Activated naive CD8-positive, alpha-beta T cell treated with anti-CD3 and anti-CD28 coated beads for 36 hours (primary cell): ENCODE measurements at regions not wholly inside any gene's neighbourhood (a gene's known extent, or its start where the extent isn't known, plus 50 kb on each side); places are given as distances from the start of the nearest gene placed in this dataset.

ENCODE experiments used
- DNase-seq: peaks from one replicate; pipeline ENCODE4 v3.0.0; 2021
- H3K27ac Mint-ChIP-seq: one replicate; pipeline ENCODE4 v1.8.0; 2022; ENCODE audit warnings: mild to moderate bottlenecking, moderate library complexity, mixed read lengths
- H3K27me3 Mint-ChIP-seq: one replicate; pipeline ENCODE4 v1.8.0; 2022; ENCODE audit warnings: mild to moderate bottlenecking, mixed read lengths
- H3K36me3 Mint-ChIP-seq: one replicate; pipeline ENCODE4 v1.8.0; 2021; ENCODE audit warnings: mild to moderate bottlenecking, mixed read lengths
- H3K4me1 Mint-ChIP-seq: one replicate; pipeline ENCODE4 v1.8.0; 2021; ENCODE audit warnings: mixed read lengths
- H3K4me3 Mint-ChIP-seq: one replicate; pipeline ENCODE4 v1.8.0; 2022; ENCODE audit warnings: mild to moderate bottlenecking, moderate library complexity, mixed read lengths
- H3K9me3 Mint-ChIP-seq: one replicate; pipeline ENCODE4 v1.8.0; 2022; ENCODE audit warnings: mixed read lengths

DNA sequence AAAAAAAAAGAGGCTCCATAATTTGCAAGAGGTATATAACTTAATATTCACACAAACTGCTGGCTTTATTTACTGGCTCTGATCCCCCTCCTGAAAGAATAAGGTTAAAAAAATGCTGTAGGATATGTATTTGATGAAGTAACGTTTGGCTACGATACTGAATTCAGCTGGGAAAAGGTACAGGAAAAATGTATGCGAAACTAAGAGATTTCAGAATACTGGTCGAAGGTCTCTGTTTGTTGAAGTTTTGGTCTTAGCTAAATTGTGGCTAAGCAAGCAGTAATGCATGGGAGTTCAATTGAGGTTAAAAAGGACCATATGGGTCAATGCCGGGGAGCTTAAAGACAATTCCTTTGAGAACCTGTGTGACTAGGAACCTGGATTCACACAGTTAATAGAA lies 355.5 kb upstream of the NCAM2 start:
- H3K27me3 Mint-ChIP-seq, result no peaks in the 10 kb centered on the region
- DNase-seq, result no peak
- no peak overlapping the region for H3K4me3 Mint-ChIP-seq
- H3K9me3 Mint-ChIP-seq, result peaks cover 12% of the 10 kb centered on the region
- H3K27ac Mint-ChIP-seq, result no peak overlapping the region
- no peaks in the 10 kb centered on the region for H3K4me1 Mint-ChIP-seq
- no peaks in the 10 kb centered on the region for H3K36me3 Mint-ChIP-seq

DNA sequence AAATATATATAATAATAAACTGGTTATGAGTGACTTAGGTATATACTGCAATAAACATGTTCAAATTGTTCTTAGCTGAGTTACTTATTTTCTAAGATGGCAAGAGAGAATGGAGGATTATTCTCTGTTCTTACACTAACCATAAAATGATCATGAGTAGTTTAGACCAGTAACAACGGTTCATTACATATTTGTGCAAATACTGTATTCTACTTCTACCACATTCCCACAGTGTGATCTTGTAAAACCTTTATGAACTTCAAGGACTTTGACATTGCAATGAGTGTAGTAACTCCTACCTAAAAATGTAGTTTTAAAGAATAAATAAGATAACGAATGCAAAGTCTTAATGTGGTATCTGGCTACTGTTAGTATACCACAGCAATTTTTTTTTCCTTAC lies 353.7 kb upstream of the NCAM2 start:
- no peaks in the 10 kb centered on the region for H3K36me3 Mint-ChIP-seq
- no peak overlapping the region for H3K27ac Mint-ChIP-seq
- H3K4me1 Mint-ChIP-seq, result no peaks in the 10 kb centered on the region
- H3K4me3 Mint-ChIP-seq, result no peak overlapping the region
- H3K27me3 Mint-ChIP-seq, result no peaks in the 10 kb centered on the region
- no peak for DNase-seq
- H3K9me3 Mint-ChIP-seq, result peaks cover 14% of the 10 kb centered on the region

DNA sequence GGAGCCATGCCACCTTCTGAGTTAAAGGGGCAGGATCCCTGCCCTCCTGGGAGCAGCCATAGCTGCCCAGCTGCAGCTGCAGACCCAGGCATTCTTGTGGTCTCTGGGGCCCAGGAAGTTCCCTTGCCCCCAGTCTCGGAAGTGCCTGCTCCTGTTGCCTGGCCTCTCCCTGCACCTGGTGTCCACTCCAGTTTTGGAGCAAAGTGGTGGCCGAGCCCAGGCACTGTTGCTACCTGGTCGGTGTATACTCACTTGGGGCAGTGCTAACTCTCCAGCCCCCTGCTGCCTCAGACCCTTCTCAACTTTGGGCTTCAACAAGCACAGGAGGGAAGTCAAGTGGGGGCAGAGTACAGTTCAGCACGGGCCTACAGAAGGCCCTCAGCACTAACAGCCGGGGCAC lies 352.9 kb upstream of the NCAM2 start:
- no peak for DNase-seq
- no peak overlapping the region for H3K27ac Mint-ChIP-seq

DNA sequence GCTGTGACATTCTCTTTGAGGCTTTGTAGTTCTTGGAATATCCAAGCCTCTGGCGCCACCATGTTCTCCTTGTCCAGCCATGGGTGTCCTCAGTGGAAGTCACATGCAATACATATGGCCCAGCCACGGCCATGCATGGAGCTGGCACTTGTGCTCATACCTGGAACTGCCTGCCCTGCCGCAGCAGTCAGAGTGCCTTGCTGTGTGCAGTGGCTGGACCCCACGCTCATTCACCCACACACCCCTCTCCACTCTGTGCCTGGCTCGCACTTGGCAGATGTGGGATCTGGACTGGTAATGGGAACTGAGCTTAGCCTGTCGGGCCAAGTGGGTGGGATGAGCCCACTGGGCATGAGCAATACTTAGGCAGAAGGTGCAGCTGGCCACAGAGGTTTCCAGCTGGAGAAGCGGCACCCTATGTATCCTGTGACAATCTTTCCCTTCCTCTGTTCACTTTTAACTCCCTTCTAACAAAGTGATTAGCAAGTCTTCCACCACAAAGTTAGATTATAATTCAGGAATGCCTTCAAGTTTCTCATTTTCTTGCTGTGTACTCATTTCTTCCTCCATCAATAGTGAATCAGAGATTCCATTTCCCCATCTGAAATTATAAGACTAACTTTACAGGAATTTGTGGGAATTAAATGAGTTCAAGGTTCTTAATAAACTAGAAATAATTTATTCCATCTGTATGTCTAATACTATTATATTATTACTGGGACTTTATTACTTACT lies 351.6 kb upstream of the NCAM2 start:
- no peak overlapping the region for H3K27ac Mint-ChIP-seq
- no peak overlapping the region for H3K4me3 Mint-ChIP-seq
- H3K9me3 Mint-ChIP-seq, result peaks cover 16% of the 10 kb centered on the region
- no peak for DNase-seq
- H3K27me3 Mint-ChIP-seq, result no peaks in the 10 kb centered on the region
- H3K4me1 Mint-ChIP-seq, result no peaks in the 10 kb centered on the region
- no peaks in the 10 kb centered on the region for H3K36me3 Mint-ChIP-seq

More for the DNA sequence above, 352.9 kb upstream of the NCAM2 start:
- Mint-ChIP-seq H3K4me3 (no peak overlapping the region), H3K36me3 (no peaks in the 10 kb centered on the region), H3K4me1 (no peaks in the 10 kb centered on the region), H3K9me3 (peaks cover 16% of the 10 kb centered on the region), H3K27me3 (no peaks in the 10 kb centered on the region)

DNA sequence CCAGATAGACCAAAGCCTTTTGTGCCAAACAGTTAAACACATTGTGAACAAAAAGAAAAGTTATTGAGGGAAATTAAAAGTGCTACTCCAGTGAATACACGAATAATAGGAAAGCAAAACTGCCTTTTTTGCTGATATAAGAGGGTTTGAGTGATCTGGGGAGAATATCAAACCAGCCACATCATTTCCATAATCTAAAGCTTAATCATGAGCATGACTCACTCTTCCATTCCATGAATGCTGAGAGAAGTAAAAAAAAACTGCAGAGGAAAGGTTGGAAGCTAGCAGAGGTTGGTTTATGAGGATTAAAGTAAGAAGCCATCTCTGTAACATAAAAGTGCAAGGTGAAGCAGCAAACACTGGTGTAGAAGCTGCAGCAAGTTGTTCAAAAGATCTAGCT lies 350.6 kb upstream of the NCAM2 start:
- Mint-ChIP-seq H3K36me3 (no peaks in the 10 kb centered on the region), H3K4me1 (no peaks in the 10 kb centered on the region), H3K4me3 (no peak overlapping the region), H3K27ac (no peak overlapping the region), H3K9me3 (peaks cover 16% of the 10 kb centered on the region), H3K27me3 (no peaks in the 10 kb centered on the region)
- no peak for DNase-seq

DNA sequence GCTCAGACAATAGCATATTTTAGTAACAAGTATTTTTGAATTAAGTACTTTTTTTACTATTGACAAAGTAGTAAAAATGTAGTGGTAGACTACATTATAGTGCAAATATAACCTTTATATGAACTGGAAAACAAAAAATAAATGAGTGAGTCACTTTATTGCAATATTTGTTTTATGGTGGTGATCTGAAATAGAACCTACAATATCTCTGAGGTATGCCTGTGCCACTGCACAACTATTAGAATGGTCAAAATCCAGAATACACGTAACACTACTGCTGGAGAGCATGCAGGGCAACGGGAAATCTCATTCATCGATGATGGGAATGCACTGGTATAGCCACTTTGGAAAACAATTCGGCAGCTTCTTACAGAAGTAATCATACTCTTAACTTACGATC lies 349.0 kb upstream of the NCAM2 start:
- Mint-ChIP-seq H3K27me3 (no peaks in the 10 kb centered on the region), H3K36me3 (no peaks in the 10 kb centered on the region), H3K4me3 (no peak overlapping the region), H3K27ac (no peak overlapping the region), H3K9me3 (peaks cover 10% of the 10 kb centered on the region), H3K4me1 (no peaks in the 10 kb centered on the region)
- DNase-seq, result no peak

DNA sequence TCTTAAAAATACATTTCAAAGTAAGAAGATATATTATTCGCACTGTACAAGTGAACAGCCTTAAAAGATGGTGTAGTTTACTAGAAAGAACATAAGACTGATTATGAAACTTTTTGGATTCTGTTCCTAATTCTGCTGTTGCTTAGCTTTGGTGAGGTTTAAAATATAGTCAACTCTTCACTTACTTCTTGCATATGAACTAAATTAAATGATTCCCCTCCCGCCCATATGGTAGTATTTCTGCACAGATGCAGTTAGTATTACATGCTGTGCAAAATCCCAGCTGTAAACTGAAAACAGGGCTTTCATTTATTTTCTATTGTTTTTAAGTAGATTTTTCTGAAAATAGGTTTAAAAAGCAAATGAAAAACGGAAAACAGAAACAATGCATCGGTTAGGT lies 345.4 kb upstream of the NCAM2 start:
- Mint-ChIP-seq H3K4me3 (no peak overlapping the region), H3K27ac (no peak overlapping the region), H3K4me1 (no peaks in the 10 kb centered on the region), H3K36me3 (no peaks in the 10 kb centered on the region), H3K9me3 (peaks cover 6% of the 10 kb centered on the region), H3K27me3 (no peaks in the 10 kb centered on the region)
- no peak for DNase-seq

DNA sequence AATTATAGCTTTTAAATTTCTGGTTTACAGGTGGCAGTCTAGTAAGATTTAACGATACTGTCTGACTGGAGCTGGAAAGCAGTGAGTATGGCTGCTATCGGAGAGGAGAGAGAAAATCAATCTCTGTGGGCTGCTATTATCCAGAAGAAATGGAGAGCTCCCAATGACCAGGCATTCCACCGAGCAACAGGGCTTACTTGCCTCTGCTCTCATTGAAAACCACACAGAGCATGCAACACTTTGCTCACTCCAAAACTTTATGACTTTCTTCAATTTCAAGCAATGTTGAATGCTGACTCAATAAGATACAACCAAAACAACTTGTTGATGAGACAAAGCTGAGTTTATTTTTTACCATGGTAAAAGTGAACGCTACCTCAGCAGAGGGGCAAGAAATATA lies 337.0 kb upstream of the NCAM2 start:
- no peak for DNase-seq
- Mint-ChIP-seq H3K27me3 (no peaks in the 10 kb centered on the region), H3K4me3 (no peak overlapping the region), H3K36me3 (no peaks in the 10 kb centered on the region), H3K9me3 (peaks cover 3% of the 10 kb centered on the region), H3K4me1 (no peaks in the 10 kb centered on the region), H3K27ac (no peak overlapping the region)

DNA sequence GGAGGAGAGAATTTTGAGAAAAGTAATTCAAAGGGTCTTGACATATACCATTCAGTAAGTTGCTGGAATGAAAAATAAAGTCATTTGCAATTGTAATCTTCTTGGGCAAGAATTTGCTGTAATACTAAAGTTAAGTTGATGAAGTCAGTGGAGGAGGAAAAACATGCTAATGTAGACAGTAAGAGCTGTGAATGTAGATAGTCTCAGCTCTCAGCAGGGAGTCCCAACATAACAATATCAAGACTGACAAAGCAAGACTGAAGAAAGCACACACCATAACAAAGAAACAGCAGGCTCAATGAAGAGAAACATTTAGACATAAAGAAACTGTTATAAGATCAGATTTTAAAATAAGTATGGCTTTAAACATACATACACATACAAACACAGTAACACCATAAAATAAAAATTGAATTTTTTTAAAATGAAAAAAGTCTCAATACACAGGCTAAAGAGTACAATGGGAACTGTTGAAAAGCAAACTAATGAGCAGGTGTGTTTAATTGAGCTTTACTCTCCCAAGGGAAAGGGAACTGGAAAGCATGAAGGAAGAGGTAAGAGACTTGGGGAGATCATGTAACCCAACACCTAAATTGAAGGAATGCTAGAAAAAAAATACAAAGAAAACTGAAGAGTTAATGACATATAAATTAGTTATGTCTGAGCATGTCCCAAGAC lies 336.3 kb upstream of the NCAM2 start:
- Mint-ChIP-seq H3K36me3 (no peaks in the 10 kb centered on the region), H3K4me3 (no peak overlapping the region), H3K4me1 (no peaks in the 10 kb centered on the region), H3K9me3 (peaks cover 3% of the 10 kb centered on the region), H3K27me3 (no peaks in the 10 kb centered on the region), H3K27ac (no peak overlapping the region)
- DNase-seq, result no peak

DNA sequence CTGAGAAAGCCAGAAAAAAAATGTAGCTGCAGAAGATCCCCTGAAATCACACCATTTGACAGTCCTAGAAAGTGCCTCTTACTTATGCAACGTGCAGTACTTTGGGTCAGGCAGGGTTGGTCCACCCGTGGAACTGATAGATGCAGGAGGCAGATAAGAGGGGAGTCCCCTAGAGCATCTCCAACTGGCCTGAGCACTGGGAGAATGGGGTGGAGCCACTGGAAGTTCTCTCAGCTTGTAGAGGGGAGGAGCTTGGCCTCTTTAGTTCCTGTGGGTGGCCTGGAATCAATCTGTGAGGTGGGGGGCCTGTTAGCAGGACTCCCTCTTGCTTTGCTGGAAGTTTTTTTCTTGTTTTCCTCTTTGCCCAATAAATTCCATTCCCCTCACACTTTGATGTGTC lies 335.7 kb upstream of the NCAM2 start:
- Mint-ChIP-seq H3K27ac (no peak overlapping the region), H3K9me3 (peaks cover 3% of the 10 kb centered on the region), H3K4me3 (no peak overlapping the region), H3K4me1 (no peaks in the 10 kb centered on the region), H3K36me3 (no peaks in the 10 kb centered on the region), H3K27me3 (no peaks in the 10 kb centered on the region)
- no peak for DNase-seq

DNA sequence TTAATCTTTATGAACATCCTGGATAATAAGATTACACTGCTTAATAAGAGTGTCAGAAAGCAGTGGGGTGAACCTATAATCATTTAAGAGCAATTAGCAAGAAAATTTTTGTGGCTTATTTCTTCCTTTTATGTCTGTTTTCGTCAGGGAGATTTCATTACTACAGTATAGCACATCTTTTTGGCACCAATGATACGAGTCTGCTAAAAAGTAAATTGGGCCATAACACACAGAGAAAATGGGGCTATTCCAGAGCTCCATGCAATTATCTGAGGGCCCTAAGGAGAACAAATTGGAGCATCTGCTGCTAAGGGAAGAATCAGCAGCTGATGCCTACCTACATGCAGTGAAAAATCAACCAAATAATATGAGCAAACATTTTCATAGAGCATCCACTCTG lies 330.3 kb upstream of the NCAM2 start:
- Mint-ChIP-seq H3K36me3 (no peaks in the 10 kb centered on the region), H3K27ac (no peak overlapping the region), H3K9me3 (peaks cover 11% of the 10 kb centered on the region), H3K27me3 (no peaks in the 10 kb centered on the region), H3K4me1 (no peaks in the 10 kb centered on the region), H3K4me3 (no peak overlapping the region)
- DNase-seq, result no peak

DNA sequence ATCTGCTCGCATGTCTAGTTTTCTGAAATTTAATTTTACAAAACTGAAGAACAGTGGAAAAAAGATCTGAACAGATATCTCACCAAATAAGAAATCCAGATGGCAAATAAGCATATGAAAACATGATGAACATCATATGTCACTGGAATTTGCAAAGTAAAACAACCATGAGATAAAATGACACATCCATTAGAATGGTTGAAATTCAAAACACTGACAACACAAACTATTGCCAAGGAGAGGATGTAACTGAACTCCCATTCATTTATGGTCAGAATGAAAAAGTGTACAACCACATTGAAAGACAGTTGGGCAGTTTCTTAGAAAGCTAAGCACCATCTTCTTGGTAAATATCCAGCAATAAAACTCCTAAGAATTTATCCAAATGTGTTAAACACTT lies 312.7 kb upstream of the NCAM2 start:
- Mint-ChIP-seq H3K36me3 (no peaks in the 10 kb centered on the region), H3K27ac (no peak overlapping the region), H3K4me3 (no peak overlapping the region), H3K4me1 (no peaks in the 10 kb centered on the region), H3K27me3 (no peaks in the 10 kb centered on the region), H3K9me3 (peaks cover 2% of the 10 kb centered on the region)
- DNase-seq, result no peak

DNA sequence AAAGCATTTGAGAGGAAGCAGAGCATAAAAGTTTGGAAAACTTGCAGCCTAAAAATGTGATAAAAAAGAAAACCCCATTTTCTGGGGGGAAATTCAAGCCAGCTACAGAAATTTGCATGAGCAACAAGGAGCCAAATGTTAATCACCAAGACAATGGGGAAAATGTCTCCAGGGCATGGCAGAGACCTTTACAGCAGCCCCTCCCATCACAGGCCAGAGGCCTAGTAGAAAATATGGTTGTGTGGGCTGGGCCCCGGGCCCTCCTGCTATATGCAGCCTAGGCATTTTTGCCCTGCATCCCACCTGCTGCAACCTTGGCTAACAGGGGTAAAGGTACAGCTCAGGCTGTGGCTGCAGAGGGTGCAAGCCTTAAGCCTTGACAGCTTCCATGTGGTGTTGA lies 299.6 kb upstream of the NCAM2 start:
- H3K27me3 Mint-ChIP-seq, result no peaks in the 10 kb centered on the region
- no peaks in the 10 kb centered on the region for H3K4me1 Mint-ChIP-seq
- no peak for DNase-seq
- H3K9me3 Mint-ChIP-seq, result peaks cover 5% of the 10 kb centered on the region
- H3K4me3 Mint-ChIP-seq, result no peak overlapping the region
- H3K27ac Mint-ChIP-seq, result no peak overlapping the region
- no peaks in the 10 kb centered on the region for H3K36me3 Mint-ChIP-seq

DNA sequence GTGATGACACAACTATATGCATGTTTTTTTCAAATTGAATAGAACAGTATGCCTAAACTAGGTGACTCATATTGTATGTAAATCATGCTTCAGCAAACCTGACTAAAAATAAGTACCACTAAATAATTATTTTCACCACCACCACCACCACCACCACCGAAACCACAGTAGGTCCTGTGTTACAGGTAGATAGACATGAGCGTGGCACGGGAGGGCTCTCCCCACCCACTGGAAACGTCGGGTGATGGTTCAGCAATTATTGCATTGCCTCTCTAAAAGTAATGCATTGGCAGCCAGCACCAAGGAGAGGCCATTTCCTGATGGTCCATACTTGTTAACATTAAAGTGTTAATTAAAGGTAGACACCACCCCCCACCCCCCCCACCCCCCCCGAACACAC lies 297.0 kb upstream of the NCAM2 start:
- H3K4me3 Mint-ChIP-seq, result no peak overlapping the region
- H3K27ac Mint-ChIP-seq, result no peak overlapping the region
- H3K4me1 Mint-ChIP-seq, result no peaks in the 10 kb centered on the region

DNA sequence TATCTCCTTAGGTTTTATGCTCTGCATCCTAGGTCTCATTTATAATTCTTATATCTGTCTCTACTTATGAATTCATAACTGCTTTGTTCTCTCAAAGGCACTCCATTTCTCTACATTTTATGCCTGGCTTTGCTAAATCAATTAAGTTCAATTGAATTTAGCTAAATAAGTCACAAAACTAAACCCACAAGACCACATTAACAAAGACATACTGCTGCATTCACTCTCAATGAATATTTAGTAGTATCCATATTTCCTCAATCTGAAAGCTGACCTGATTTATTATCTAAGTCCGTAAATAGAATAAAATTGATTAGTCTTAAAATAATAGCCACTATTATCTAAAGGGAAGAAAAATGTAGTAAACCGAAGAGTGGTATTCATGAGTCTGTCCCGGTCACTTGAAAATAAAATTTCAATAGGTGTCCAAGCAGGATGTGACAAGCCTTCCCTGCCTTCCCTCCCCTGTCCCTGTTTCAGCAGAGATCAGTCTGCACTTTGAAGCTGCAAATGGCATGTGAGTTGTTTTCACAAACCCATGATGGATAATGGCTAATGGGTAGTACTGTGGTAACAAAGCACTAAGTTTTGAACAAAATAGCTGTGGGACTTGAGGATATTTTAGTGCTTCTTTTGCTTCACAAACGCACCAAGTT lies 295.0 kb upstream of the NCAM2 start:
- Mint-ChIP-seq H3K36me3 (no peaks in the 10 kb centered on the region), H3K27ac (no peak overlapping the region), H3K27me3 (no peaks in the 10 kb centered on the region), H3K4me3 (no peak overlapping the region), H3K9me3 (peaks cover 8% of the 10 kb centered on the region), H3K4me1 (no peaks in the 10 kb centered on the region)
- DNase-seq, result no peak

More for the DNA sequence above, 297.0 kb upstream of the NCAM2 start:
- H3K9me3 Mint-ChIP-seq, result peaks cover 6% of the 10 kb centered on the region
- no peaks in the 10 kb centered on the region for H3K36me3 Mint-ChIP-seq
- no peak for DNase-seq
- no peaks in the 10 kb centered on the region for H3K27me3 Mint-ChIP-seq

DNA sequence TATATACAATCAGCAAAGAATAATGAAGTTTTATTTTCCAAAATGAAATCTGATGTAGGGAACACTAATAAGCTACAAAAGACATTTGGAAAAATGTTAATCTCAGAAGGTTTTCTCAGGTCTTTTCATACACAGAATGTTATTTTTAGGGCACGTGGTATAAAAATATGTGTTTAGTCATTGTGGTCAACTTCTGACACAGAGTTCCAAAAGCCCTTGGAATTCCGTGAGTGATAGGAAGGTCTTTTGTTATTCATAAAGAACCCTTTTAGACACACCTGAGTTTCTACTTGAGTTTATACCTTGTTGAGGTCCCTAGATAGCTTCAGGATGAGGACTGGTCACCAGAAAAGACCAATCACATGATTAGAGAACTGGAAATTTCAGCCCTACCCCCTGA lies 277.6 kb upstream of the NCAM2 start:
- Mint-ChIP-seq H3K27me3 (no peaks in the 10 kb centered on the region), H3K4me3 (no peak overlapping the region), H3K27ac (no peak overlapping the region), H3K9me3 (peaks cover 4% of the 10 kb centered on the region), H3K4me1 (no peaks in the 10 kb centered on the region), H3K36me3 (no peaks in the 10 kb centered on the region)
- DNase-seq, result no peak
